Uterus (tissue), 3 donors: ENCODE measurements at regions not wholly inside any gene's neighbourhood (a gene's known extent, or its start where the extent isn't known, plus 50 kb on each side); places are given as distances from the start of the nearest gene placed in this dataset.

Source experiments
- DNase-seq, 2 donors: peaks; one replicate each; pipeline ENCODE4 v3.0.0-alpha.2; 2019 to 2020
- H3K27ac ChIP-seq, 2 donors: fragments of 200-600 bp; sonication (generic); 1 replicate in 1 of 2; 2 replicates in 1 of 2; pipeline ENCODE4 v1.5.1; 2016 to 2018
- H3K27me3 ChIP-seq, 2 donors: fragments of 200-600 bp; sonication (generic); one replicate each; pipeline ENCODE4 v1.5.1; 2018 to 2019; ENCODE audit warnings: control low read depth in 1 of 2
- H3K36me3 ChIP-seq, 2 donors: fragments of 200-600 bp; sonication (generic); one replicate each; pipeline ENCODE4 v1.5.1; 2019; ENCODE audit warnings: control low read depth in 1 of 2
- H3K4me1 ChIP-seq, 2 donors: fragments of 200-600 bp; sonication (generic); one replicate each; pipeline ENCODE4 v1.5.1; 2018 to 2019; ENCODE audit warnings: control low read depth in 1 of 2
- H3K4me3 ChIP-seq, 2 donors: fragments of 200-600 bp; sonication (generic); 1 replicate in 1 of 2; 2 replicates in 1 of 2; pipeline ENCODE4 v1.5.1; 2018 to 2019; ENCODE audit warnings: mild to moderate bottlenecking in 1 of 2
- H3K9me3 ChIP-seq, 2 donors: fragments of 200-600 bp; sonication (generic); one replicate each; pipeline ENCODE4 v1.5.1; 2019; ENCODE audit warnings: control low read depth in 1 of 2
- POLR2A ChIP-seq, 2 donors: fragments of 450-650 bp; IDR thresholded peaks; one replicate each; pipeline ENCODE4 v1.6.1; 2016; ENCODE audit warnings: antibody characterized with exemption in 2 of 2, mild to moderate bottlenecking in 1 of 2, moderate library complexity in 1 of 2
- intact Hi-C: fragments of 100-400 bp; cut with DNase I; formaldehyde crosslinking; loops from one replicate; pipeline ENCODE4 v1.15.1; 2023; ENCODE audit warnings: low total_unique reads
- TF ChIP-seq, protein P1 (sequence below), 4 experiments: fragments of 200-600 bp in 2 of 4; fragments of 450-650 bp in 2 of 4; sonication (generic) in 2 of 4; IDR thresholded peaks; one replicate each; pipeline ENCODE4 v1.5.1; 2016 to 2019; ENCODE audit warnings: antibody characterized with exemption in 4 of 4, mild to moderate bottlenecking in 2 of 4, moderate library complexity in 1 of 4
- donor health status: DM: yes; HTN: yes; CAD: no.

DNA sequence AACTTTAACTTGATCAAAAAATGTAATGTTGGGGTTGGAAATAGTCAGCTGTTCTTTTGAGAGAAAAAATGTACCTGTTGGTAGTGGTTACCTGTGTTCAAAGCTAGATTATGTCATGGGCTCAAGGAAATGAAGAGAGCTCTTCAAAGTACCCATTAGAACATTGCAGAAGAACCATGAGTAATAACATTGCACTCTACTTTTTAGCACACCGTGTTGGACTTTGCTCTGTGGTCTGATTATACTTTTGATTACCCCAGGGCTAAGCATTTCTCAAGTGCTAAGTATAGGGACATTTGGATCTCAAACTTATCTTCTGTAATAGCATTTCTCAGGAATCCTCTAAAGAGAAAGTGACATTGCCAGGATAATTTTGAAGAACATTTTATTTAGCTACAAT, 1122.8 kb upstream of the CELF4 start:
- no peak for DNase-seq
- Histone ChIP-seq H3K27me3 (no peaks in the 10 kb centered on the region), H3K9me3 (no peaks in the 10 kb centered on the region)

DNA sequence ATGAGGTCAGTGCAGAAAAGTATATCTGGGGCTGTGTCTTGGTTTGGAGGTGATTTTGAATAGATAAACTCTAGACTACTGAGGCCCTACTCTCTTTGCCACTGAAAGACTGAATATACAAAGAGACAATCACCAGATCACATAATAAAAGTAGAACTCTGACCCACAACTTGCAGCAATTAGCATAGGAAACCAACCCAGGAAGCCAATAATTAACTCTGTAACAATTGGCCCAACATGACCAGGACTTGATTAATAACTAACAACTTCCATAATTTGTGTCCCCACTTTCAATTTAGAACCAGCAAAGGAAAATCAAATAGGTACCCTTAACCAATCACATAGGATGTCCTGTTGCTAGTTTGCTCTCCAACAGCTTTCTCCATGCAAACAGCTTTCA, 1104.9 kb upstream of the CELF4 start:
- intact Hi-C loops, result no loop called here
- H3K4me3 ChIP-seq, result no peak overlapping the region
- no peak for DNase-seq
- TF ChIP-seq POLR2A (IDR thresholded peaks at IDR 0.05), result no peak
- TF ChIP-seq, protein P1, sequence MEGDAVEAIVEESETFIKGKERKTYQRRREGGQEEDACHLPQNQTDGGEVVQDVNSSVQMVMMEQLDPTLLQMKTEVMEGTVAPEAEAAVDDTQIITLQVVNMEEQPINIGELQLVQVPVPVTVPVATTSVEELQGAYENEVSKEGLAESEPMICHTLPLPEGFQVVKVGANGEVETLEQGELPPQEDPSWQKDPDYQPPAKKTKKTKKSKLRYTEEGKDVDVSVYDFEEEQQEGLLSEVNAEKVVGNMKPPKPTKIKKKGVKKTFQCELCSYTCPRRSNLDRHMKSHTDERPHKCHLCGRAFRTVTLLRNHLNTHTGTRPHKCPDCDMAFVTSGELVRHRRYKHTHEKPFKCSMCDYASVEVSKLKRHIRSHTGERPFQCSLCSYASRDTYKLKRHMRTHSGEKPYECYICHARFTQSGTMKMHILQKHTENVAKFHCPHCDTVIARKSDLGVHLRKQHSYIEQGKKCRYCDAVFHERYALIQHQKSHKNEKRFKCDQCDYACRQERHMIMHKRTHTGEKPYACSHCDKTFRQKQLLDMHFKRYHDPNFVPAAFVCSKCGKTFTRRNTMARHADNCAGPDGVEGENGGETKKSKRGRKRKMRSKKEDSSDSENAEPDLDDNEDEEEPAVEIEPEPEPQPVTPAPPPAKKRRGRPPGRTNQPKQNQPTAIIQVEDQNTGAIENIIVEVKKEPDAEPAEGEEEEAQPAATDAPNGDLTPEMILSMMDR (IDR thresholded peaks at IDR 0.05), result no peak
- H3K27ac ChIP-seq, result no peak overlapping the region
- H3K4me1 ChIP-seq, result no peaks in the 10 kb centered on the region
- no peaks in the 10 kb centered on the region for H3K27me3 ChIP-seq
- no peaks in the 10 kb centered on the region for H3K9me3 ChIP-seq
- no peaks in the 10 kb centered on the region for H3K36me3 ChIP-seq

More for the DNA sequence above, 1122.8 kb upstream of the CELF4 start:
- Histone ChIP-seq H3K27ac (no peak overlapping the region), H3K36me3 (no peaks in the 10 kb centered on the region), H3K4me3 (no peak overlapping the region), H3K4me1 (no peaks in the 10 kb centered on the region)
- intact Hi-C loops, result no loop called here
- TF ChIP-seq, protein P1 (IDR thresholded peaks at IDR 0.05), result no peak
- TF ChIP-seq POLR2A (IDR thresholded peaks at IDR 0.05), result no peak

DNA sequence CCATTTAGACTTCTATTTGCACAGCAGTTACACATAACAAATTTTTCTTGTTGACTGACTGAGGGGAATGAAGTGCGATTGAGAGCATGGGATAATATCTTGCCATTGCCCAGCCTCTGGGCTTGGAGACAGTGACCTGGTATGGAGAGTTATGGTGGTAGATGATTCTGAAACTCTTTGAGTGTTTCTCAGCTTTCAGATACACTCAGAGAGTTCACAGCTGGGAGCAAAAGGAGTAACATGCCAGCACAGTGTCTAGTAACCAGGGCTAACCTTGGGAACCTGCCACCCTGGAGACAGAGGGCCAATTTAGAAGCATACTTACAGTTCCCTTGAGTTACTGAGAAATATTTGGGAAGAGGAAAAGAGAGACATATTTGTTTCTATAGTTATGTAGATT, 1099.3 kb upstream of the CELF4 start:
- no peak for DNase-seq
- no peak overlapping the region for H3K4me3 ChIP-seq
- intact Hi-C loops, result loop anchor here (5.0 kb wide), 1 partner anchor 923 kb away; no protein-coding TSS in a partner anchor
- no peaks in the 10 kb centered on the region for H3K36me3 ChIP-seq
- no peak for TF ChIP-seq POLR2A (IDR thresholded peaks at IDR 0.05)
- TF ChIP-seq, protein P1 (IDR thresholded peaks at IDR 0.05), result no peak
- no peaks in the 10 kb centered on the region for H3K4me1 ChIP-seq
- H3K9me3 ChIP-seq, result no peaks in the 10 kb centered on the region
- H3K27me3 ChIP-seq, result no peaks in the 10 kb centered on the region
- no peak overlapping the region for H3K27ac ChIP-seq

DNA sequence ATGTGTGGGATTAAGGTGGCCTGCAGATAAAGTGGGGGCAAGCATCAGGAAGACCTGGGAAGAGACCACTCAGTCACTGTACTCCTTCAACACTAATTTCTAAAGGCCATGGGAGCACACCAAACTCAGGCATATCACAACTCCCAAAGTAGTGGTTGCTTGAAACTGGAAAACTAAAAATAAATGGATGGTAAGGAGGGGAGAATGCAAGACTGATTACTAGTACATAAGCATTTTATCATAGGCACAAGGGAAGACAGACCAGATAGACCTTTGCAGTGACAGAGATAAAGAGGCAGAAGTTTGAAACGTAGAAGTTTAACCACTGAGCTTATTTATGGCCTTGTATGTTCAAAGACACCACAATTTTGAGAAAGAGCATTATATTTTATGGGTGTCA, 1098.1 kb upstream of the CELF4 start:
- no peaks in the 10 kb centered on the region for H3K27me3 ChIP-seq
- H3K9me3 ChIP-seq, result no peaks in the 10 kb centered on the region
- no peak overlapping the region for H3K4me3 ChIP-seq
- no peak for TF ChIP-seq POLR2A (IDR thresholded peaks at IDR 0.05)
- TF ChIP-seq, protein P1 (IDR thresholded peaks at IDR 0.05), result no peak
- H3K4me1 ChIP-seq, result no peaks in the 10 kb centered on the region
- no peak for DNase-seq
- no peak overlapping the region for H3K27ac ChIP-seq
- intact Hi-C loops, result no loop called here
- H3K36me3 ChIP-seq, result no peaks in the 10 kb centered on the region

GRCh38 chr18:38663270-38663669, 1097.7 kb upstream of the CELF4 start:
- Histone ChIP-seq H3K9me3 (no peaks in the 10 kb centered on the region), H3K4me3 (no peak overlapping the region), H3K27ac (no peak overlapping the region), H3K27me3 (no peaks in the 10 kb centered on the region), H3K36me3 (no peaks in the 10 kb centered on the region), H3K4me1 (no peaks in the 10 kb centered on the region)
- DNase-seq, result no peak
- TF ChIP-seq, protein P1 (IDR thresholded peaks at IDR 0.05), result no peak
- no peak for TF ChIP-seq POLR2A (IDR thresholded peaks at IDR 0.05)
- intact Hi-C loops, result no loop called here
